Neural progenitor cell (in vitro differentiated cells): ENCODE measurements at regions not wholly inside any gene's neighbourhood (a gene's known extent, or its start where the extent isn't known, plus 50 kb on each side); places are given as distances from the start of the nearest gene placed in this dataset.

Experiments
- CTCF ChIP-seq: fragments of 200-600 bp; sonication (generic); IDR thresholded peaks from 2 replicates; pipeline ENCODE4 v1.5.1; 2017; ENCODE audit warnings: antibody characterized with exemption, mild to moderate bottlenecking
- EZH2 ChIP-seq: fragments of 200-600 bp; sonication (generic); IDR thresholded peaks from 2 replicates; pipeline ENCODE4 v1.6.1; 2017; ENCODE audit warnings: antibody characterized with exemption, mild to moderate bottlenecking, moderate library complexity
- EZH2phosphoT487 ChIP-seq: fragments of 200-600 bp; sonication (generic); IDR thresholded peaks from 2 replicates; pipeline ENCODE4 v1.6.1; 2017; ENCODE audit warnings: antibody characterized with exemption

- TF ChIP-seq EZH2phosphoT487 (no peak), CTCF (peak; percentile 68), EZH2 (no peak)
Measured at GRCh38 chr2:58571181-58571852, 330.2 kb upstream of the FANCL start.
